Keratinocyte (primary cell): ENCODE measurements at regions not wholly inside any gene's neighbourhood (a gene's known extent, or its start where the extent isn't known, plus 50 kb on each side); places are given as distances from the start of the nearest gene placed in this dataset.

Source experiments
- EZH2 ChIP-seq: IDR thresholded peaks from one replicate; pipeline ENCODE4 v1.6.1; 2012; ENCODE audit warnings: inconsistent platforms, mild to moderate bottlenecking, low read length, moderate library complexity
- TF ChIP-seq, protein P1 (sequence below), 3 experiments: IDR thresholded peaks in 1 of 3; conservative IDR thresholded peaks in 1 of 3; optimal IDR thresholded peaks in 1 of 3; 2 replicates in 2 of 3; 3 replicates in 1 of 3; pipeline versions ENCODE3 to v1.5.1; 2011; ENCODE audit warnings: low read length in 3 of 3, mild to moderate bottlenecking in 3 of 3, moderate library complexity in 2 of 3, control low read depth in 1 of 3, inconsistent platforms in 1 of 3; ENCODE audit not compliant: insufficient read depth in 2 of 3; ENCODE audit errors: extremely low read depth in 1 of 3

DNA sequence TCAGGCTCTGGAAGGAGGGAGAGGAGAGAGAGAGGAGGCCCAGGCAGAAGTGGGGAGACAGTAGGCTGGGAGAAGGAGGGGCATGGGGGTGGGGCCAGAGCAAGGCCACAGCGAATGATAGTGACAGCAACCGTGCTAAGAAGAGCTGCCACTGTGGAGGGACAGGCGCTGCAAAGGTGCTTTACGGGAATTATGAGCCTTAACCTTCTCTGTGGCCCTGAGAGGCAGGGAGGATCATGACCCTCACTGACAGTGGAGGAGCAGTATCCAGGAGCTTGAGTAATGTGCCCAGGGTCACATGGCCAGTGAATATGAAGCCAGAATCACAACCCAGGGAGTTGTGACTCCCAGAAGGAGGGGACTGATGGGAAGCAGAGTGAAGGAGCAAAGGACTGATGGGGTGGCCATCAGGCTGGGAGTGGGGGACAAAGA is 53.4 kb upstream of the RPL11 start:
- TF ChIP-seq, protein P1, sequence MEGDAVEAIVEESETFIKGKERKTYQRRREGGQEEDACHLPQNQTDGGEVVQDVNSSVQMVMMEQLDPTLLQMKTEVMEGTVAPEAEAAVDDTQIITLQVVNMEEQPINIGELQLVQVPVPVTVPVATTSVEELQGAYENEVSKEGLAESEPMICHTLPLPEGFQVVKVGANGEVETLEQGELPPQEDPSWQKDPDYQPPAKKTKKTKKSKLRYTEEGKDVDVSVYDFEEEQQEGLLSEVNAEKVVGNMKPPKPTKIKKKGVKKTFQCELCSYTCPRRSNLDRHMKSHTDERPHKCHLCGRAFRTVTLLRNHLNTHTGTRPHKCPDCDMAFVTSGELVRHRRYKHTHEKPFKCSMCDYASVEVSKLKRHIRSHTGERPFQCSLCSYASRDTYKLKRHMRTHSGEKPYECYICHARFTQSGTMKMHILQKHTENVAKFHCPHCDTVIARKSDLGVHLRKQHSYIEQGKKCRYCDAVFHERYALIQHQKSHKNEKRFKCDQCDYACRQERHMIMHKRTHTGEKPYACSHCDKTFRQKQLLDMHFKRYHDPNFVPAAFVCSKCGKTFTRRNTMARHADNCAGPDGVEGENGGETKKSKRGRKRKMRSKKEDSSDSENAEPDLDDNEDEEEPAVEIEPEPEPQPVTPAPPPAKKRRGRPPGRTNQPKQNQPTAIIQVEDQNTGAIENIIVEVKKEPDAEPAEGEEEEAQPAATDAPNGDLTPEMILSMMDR (optimal IDR thresholded peaks at IDR 0.05 in 1 of 3, IDR thresholded peaks at IDR 0.05 in 1 of 3, conservative IDR thresholded peaks at IDR 0.05 in 1 of 3; ENCODE audit: extremely low read depth in 1 of 3, insufficient read depth in 2 of 3, low read length in 3 of 3): no peak
- TF ChIP-seq EZH2: no peak
